Iris pigment epithelial cell (primary cell): ENCODE measurements at regions not wholly inside any gene's neighbourhood (a gene's known extent, or its start where the extent isn't known, plus 50 kb on each side); places are given as distances from the start of the nearest gene placed in this dataset.
"Not testable (repeated sequence)": the region's sequence is repeated elsewhere in the genome, so short reads cannot be mapped to it uniquely, and the experiment has no call there.

ENCODE experiments used
- DNase-seq: peaks from one replicate; pipeline ENCODE4 v3.0.0-alpha.2; 2011; ENCODE audit warnings: low read depth

DNA sequence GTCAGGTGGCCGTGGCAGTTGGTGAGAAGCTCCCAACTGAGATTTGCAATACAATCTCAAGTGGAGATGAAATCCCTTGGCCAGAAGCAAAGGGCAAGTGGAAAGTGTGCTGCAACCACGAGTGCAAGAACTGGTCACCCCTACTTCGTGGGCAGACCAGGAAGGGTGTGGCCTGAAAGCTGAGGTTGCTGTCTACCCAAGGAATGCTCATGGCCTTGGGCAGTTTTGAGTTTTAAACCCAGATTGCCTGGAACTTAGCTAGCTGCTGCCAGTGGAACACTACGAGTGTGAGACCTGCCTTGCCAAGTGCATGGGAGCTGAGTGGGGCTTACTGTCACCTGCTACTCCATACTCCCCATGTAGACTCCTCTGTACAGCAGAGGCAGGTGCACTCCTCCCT, 113.3 kb upstream of the FAT3 start:
- DNase-seq = no peak

DNA sequence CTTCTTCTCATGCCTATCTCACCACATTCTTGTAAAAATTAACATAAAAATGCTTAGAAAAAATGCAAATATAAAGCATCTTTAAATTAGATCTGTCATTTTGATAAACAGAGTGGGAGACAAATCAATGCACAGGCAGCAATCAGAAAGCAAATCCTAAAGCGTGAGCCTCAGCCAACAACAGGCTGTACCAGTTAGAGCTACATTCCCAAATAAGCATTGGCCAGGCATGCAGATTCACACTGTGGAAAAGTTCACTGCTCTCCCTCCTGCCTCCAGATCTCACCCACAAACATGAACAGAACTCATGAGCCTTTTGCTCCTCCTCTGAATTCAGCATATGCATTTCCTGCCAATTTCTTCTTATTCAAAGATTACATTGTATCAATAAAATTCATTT, 115.2 kb upstream of the FAT3 start:
- DNase-seq = no peak

DNA sequence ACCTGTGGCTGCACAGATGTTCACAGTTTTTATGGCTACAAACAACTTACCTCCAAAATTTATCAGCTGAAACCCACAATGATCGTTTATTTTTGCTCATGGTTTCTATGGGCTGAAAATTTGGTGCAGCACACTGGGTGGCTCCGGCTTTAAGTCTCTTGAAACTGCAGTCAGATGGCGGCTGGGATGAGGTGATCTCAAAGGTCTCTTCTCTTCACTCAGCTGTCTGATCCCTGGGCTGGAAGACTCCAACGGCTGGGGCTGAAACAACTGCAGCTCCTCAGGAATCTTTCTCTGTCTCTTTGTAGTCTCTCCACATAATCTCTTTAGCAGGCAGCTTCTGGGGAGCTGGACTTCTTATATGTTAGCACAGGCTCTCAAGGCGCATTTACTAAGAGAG, 117.3 kb upstream of the FAT3 start:
- no peak for DNase-seq

DNA sequence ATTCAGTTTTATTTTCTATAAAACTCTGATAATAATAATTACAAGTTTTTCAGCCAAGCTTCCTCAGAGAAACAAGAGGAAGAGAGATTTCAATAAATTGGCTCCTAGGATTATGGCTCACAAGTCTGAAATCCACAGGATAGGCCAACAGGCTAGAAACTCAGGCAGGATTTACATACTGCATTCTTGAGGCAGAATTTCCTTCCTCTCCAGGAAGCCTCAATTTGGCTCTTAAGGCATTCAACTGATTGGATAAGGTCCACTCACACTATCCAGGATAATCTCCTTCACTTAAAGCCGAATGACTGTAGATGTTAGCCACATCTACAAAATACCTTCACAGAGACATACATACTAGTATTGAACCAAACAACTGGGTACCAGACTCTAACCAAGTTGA, 120.3 kb upstream of the FAT3 start:
- DNase-seq = no peak

DNA sequence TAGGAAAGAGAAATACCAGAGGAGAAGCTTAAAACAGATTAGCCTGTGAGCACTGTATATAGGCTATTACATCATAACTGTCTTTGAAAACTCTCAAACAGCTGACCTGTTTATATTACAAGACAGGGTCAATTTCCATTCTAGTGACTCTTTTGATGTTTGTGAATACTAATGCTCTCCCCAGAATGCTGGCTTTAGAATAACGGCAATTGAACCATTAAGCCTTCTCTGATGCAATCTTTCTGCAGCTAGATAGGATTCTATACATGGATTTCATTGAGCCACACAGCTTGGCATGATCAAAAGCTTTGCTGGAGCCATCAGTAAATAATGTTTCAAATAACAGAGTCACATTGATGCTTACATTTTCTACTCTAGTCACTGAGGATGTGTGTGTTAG, 122.7 kb upstream of the FAT3 start:
- DNase-seq = no peak

DNA sequence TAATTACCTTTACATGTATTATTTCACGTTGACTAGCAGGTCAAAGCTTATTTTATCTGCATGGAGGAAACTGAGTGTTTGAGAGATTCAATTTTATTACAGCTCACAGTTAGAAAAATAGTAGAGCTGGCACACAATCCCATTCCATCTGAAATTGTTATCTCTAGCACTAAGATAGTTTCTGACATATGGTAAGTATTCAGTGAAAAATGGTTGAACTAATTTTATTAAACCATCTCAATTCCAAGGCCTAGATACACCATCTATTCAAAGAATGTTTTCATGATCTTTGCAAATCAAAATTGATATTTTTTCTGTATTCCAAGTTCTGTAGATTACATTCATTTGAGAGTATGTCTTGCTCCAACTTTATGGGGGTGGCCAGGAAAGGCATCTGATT, 125.4 kb upstream of the FAT3 start:
- no peak for DNase-seq

DNA sequence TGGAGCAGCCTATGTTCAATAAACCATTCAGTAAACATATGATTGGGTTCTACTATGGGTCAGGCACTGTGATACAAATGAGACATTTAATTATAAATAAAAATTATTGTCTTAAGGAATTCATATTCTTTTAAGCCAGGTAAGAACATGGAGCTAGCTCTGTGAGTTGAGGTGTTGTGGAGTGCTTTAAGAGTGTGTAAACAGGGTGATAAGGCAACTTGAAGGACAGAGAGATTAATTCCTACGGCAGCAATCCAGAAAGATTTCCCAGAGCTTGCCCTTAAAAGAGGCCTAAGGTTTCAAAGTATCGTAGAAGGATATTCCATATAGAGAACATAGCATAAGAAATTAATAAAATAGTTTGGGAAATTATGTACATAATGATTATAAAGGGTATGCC, 126.4 kb upstream of the FAT3 start:
- DNase-seq = no peak

DNA sequence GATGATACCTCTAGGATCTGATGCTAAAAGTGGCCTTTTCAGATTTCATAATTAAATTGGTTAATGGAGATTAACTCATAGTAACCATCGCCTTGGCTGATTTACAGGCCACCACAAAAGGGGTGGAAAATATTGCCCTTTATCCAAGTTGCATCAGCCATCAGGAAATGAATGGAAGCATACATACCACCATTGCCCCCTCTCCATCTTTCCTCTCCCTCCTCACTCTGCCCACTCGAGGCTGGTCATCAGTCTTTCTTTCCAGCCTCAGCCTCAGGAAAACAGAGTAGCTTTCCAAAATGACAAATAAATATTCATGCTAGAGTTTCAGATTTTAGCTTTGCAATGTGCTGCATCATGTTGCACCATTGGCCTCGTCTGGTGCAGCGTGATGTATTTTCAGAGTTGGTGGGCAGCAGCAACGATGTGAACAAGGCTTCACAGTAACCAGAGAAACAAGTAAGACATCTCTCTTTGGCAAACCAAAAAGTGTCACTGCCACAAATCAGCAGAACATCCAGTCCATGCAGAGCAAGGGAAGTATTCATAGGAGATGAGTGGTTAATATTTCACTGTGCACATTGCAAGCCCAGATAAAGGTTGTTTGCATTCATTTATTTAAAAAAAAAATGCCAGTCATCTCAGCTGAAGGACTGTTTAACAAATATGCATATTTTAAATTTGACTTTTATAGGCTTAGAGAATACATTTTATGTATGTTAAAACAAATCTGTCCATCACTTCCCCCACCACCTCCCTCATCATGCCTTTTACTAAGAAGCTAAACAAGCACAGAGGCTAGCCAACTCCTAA, 136.7 kb upstream of the FAT3 start:
- no peak for DNase-seq

DNA sequence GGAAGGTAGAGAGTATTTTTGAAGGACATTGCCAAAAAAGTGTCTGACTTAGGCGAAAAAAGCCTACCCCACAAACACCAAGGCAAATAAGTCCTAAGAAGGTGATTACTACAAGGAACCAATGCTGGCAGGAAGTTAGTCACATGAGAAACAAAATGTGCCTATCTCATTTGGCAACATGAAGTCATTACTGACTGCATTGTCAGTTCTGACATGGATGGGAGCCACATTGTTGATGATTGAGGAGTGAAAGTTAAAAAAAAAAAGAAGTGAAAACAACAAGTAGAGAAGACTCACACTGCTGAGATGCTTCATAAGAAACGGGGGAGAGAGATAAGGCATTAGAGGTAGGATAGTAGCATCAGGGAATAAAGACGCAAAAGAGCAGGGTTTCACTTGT, 141.5 kb upstream of the FAT3 start:
- DNase-seq = no peak

DNA sequence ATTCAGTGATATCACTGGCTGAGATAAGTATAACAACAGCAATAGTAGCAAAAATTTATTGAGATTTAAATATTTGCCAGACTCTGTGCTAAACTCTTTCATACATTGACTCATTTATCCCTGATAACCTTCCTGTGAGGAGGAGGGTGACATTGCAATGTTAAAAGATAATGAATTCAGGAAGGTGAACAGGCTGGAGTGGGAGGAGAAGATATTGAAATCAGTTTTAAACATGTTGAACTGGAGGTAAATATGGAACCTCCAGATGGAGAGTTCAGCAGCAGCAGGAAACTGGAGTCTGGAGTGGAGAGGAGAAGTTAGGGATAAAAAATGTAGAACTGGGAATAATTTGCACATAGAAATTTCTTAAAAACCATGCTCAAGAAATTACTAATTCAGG, 142.0 kb upstream of the FAT3 start:
- DNase-seq = no peak

DNA sequence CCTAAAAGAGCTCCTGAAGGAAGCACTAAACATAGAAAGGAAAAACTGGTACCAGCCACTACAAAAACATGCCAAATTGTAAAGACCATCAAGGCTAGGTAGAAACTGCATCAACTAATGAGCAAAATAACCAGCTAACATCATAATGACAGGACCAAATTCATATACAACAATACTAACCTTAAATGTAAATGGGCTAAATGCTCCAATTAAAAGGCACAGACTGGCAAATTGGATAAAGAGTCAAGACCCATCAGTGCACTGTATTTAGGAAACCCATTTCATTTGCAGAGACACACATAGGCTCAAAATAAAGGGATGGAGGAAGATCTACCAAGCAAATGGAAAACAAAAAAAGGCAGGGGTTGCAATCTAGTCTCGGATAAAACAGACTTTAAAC, 150.1 kb upstream of the FAT3 start:
- not testable (repeated sequence) for DNase-seq

DNA sequence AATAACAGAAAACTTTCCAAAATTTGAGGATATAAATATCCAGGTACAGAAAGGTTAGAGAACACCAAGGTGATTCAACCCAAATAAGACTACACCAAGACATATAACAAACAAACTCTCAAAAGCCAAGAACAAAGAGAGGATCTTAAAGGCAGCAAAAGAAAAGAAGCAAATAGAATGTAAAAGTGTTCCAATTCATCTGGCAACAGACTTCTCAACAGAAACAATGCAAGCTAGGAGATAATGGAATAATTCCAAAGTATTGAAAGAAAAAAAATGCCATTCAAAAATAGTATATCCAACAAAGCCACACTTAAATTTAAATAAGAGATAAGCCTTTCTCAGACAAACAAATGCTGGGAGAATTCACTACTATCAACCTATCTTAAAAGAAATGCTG, 153.0 kb upstream of the FAT3 start:
- DNase-seq = no peak

DNA sequence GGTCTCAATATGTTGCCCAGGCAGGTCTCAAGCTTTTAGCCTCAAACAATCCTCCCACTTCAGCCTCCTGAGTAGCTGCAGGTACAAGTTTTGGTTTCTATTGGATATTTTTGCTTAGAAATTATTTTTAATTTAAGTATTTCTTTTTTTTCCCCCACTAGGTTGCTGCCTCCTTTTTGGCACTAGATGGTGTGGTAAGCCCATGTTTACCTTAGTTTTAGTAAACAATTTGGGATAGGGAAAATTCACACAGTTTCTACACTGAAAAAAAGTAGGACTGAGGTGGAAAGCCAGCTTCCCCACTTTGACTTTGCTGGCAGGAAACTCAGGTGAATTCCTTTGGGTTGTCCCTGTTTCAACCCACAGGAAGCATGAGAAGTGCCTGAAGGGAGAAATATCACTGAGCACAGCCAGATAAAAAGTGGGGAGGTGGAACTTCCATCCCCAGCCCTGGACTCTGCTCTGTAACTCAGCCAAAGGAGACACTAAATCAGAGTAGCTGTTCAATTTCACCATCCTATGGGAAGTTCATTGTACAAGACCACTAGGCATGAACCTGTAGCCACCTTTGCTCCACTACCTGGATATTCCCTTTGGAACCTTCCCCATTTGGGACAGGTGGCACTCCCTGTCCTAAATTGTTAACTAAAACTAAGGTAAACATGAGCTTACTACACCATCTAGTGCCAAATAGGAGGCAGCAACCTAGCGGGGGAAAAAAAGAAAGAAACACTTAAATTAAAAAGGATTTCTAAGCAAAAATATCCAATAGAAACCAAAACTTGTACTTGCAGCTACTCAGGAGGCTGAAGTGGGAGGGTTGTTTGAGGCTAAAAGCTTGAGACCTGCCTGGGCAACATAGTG, 154.4 kb upstream of the FAT3 start:
- DNase-seq = no peak

DNA sequence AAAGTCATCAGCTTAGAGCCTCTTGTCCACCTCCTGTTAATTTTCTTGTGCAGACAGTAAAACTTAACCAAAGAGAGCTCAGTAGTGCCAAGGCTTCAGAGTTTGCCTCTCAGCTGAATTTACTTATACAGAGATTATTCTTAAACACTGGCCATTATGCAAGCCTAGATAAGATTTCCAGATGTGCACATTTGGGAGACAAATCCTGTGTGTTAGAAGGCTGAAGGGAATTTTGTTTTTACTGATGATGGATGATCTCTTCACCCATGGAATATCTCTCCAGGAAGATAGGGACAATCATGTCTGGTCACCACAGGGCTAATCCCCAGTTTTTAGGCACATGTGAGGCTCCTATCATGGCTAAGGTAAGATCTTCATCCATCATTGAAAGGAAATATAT, 157.6 kb upstream of the FAT3 start:
- DNase-seq = no peak

DNA sequence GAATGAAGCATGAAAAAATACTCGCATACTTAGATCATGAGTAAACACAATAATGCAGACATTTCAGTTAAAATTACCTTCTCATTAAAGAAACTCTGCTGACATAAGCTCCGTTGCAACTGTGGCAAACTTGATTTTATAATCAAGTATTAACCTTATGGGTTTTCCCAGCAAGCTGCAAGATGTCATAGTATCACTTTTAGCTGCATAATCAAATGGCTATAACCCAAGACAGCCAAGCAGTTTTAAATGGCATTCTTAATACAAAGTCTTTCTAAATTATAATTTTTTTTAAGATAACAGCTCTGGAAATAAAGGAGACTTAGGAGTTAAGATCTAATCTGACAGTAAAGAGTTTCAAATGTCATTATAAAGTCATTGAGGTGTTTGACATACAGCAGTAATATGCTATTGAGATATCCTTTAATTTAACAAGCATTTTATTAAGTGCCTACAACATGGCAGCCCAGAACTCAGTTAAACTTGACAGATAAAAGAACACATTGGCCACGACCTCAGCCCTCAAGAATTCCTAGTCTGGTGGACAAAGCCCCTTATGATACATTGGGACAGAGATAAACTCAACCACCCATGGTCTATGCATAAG, 163.1 kb upstream of the FAT3 start:
- no peak for DNase-seq

DNA sequence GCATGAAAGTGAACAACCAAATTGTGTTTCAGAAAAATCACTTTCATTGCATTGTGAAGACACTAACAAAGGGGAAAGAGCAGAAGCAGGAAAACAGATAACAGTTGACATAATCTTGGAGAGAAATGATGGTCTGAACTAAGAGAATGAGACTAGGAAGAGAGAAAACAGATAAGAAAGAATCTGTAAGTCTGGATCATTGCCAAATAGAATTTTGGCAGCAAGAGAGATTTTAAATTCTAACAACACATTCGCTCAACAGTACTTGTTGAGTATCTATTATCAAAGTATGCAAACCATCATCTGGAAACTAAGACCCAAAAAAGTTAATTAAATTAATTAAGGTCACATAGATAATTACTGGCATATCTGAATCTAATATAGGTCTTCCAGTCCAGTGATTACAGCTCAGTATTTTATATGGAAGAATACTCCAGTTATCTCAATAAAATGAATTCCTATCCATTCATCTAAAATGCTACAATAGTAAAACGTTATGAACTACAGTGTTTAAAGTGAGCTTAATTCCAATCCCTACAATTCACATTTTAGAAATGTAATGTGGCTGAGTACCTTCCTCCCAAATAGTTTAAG, 166.7 kb upstream of the FAT3 start:
- no peak for DNase-seq

DNA sequence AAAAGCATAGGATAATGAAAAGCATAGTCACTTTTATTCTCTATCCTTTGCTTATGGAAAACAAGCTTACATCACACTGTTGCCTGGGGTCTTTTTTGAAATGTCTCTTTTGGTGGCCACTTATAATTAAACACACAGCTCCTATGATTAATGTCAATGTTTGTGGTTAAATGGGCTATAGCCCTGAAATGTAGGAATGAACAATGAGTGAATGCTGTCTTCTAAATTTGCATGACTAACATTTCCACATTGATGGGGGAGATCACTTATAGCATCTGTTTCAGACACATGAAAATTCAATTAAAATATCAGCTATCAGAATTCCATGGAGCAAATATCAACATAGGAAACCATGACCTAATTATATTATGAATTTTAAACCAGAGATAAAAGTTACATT, 171.4 kb upstream of the FAT3 start:
- no peak for DNase-seq

DNA sequence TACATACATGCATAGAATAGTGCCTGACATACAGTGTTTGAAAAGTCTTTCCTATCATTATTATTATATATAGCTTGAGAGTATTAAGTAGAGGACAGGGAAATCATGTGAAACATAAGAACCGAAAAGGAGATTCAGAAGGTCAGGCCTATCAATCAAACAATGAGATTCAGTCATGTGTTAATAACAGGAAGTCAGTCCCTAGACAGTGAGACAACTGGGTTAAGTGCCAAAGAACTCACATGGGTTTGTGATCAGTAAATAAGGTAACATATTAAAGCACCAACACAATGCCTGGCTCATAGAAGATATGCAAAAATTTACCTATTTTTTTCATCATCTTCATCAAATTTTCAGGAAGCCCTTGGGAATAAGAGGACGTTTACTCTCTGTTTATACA, 174.3 kb upstream of the FAT3 start:
- no peak for DNase-seq

DNA sequence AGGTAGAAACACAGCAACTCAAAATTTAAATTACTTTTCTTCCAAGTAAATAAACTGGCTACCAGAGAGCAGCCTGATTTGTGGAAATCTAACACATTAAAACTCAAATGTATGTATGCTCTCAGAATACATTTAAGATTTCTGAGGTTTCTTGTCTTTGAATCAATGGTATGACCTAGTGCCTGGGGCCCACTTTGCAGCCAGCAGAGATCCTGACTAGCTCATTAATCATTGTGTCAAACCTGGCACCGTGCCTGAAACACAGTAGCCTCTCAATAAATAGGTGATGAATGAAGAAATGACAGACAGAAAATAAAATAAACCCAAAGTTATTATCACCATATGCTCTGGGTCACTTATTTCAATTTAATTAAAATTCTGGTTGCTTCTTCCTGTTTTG, 176.2 kb upstream of the FAT3 start:
- DNase-seq = no peak

DNA sequence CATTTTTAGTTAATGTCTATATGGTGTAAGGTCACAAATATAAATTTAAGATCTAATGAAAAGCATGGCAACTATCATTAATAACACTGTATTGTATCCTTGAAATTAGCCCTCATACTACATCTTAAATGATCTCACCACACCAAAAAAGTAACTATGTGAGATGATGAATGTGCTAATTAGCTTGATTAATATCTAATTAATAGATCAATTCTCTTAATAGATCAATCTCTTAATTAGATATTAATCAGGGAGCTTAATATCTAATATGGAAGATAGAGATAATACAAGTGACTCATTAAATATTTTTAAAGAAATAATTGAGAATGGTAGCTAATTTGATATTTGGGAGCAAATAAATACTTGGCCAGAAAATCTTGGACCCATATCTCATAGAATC, 178.5 kb upstream of the FAT3 start:
- DNase-seq = no peak

DNA sequence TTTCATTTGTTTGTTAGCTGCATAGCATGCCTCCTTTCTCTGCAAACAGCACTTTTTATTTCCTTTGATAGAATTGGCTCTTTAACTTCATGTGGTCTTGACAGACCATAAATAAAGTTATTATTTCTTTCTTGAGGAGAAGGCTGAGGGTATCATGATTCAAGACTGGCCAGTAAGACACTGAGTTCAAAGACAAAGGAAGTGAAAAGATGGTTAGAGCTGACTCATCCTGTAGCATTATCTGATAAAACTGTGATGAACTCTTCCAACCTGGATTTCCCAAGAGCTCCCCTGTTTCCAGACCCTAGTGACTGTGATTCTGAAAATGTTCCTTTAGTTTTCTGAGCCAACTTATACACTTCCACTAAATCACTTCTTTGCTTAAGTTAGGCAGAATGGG, 179.3 kb upstream of the FAT3 start:
- no peak for DNase-seq

DNA sequence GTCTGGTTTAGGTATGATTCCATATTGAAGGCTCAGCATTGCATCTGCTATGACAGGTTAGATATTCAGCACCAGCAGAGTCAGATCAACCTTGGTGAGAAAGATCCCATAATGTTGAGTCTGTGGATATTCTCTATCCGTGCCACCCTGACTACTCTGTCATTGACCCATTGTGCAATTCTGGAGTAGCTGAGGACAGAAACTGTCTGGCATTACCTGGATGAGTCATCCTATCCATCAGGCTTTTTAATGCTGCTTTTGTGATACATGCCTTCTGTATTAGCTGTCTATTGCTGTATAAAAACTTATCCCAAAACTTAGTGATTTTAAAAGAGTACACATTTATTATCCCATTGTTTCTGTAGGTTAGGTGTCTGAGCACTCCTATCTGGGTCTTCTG, 189.1 kb upstream of the FAT3 start:
- DNase-seq = no peak

DNA sequence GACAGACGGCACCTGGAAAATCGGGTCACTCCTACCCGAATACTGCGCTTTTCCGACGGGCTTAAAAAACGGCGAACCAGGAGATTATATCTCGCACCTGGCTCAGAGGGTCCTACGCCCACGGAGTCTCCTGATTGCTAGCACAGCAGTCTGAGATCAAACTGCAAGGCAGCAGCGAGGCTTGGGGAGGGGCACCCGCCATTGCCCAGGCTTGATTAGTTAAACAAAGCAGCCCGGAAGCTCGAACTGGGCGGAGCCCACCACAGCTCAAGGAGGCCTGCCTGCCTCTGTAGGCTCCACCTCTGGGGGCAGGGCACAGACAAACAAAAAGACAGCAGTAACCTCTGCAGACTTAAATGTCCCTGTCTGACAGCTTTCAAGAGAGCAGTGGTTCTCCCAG, 197.5 kb upstream of the FAT3 start:
- not testable (repeated sequence) for DNase-seq
